ENCODE measurements at regions not wholly inside any gene's neighbourhood (a gene's known extent, or its start where the extent isn't known, plus 50 kb on each side); places are given as distances from the start of the nearest gene placed in this dataset.

DNA sequence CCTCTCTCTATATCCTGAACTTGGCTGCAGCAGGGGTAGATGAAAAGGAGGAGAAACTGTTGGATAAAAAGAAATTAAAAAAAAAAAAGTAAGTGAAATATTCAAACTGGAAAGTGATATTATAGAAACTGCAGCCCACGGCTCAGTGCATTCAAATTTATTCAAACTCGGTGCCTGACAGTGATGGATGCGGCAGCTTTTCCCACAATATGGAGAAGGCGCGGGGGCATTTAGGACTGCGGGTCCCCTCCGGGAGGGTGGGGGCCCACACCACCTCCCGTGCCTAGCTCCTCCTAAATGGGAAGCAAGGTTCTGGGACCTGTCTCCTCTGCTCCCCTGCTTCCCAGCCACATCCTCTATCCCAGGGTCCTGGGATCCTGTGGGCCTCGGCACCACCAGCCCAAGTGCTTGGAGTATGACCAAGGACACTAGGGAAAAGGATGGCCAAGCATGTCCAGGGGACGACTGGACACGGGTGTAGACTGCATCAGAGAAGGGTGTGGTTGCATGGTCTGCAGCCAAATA is 82.4 kb downstream of the HIF1AN start:
- Histone ChIP-seq H3K9me3 (ENCODE audit: severe bottlenecking) (no peaks in the 10 kb centered on the region), H3K36me3 (no peaks in the 10 kb centered on the region), H3K4me3 (ENCODE audit: low read depth, low read length) (no peak overlapping the region), H3K27ac (no peak overlapping the region), H3K27me3 (ENCODE audit: insufficient read depth, low read depth, severe bottlenecking) (peaks cover 91% of the 10 kb centered on the region)
- TF ChIP-seq, protein P1, sequence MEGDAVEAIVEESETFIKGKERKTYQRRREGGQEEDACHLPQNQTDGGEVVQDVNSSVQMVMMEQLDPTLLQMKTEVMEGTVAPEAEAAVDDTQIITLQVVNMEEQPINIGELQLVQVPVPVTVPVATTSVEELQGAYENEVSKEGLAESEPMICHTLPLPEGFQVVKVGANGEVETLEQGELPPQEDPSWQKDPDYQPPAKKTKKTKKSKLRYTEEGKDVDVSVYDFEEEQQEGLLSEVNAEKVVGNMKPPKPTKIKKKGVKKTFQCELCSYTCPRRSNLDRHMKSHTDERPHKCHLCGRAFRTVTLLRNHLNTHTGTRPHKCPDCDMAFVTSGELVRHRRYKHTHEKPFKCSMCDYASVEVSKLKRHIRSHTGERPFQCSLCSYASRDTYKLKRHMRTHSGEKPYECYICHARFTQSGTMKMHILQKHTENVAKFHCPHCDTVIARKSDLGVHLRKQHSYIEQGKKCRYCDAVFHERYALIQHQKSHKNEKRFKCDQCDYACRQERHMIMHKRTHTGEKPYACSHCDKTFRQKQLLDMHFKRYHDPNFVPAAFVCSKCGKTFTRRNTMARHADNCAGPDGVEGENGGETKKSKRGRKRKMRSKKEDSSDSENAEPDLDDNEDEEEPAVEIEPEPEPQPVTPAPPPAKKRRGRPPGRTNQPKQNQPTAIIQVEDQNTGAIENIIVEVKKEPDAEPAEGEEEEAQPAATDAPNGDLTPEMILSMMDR (IDR thresholded peaks at IDR 0.05; ENCODE audit: low read depth, low read length): no peak
- DNase-seq: no peak

- Histone ChIP-seq H3K27ac (no peak overlapping the region), H3K27me3 (ENCODE audit: insufficient read depth, low read depth, severe bottlenecking) (peaks cover 89% of the 10 kb centered on the region), H3K9me3 (ENCODE audit: severe bottlenecking) (no peaks in the 10 kb centered on the region), H3K4me3 (ENCODE audit: low read depth, low read length) (no peak overlapping the region), H3K36me3 (no peaks in the 10 kb centered on the region)
- TF ChIP-seq, protein P1 (IDR thresholded peaks at IDR 0.05; ENCODE audit: low read depth, low read length): no peak
- no peak for DNase-seq
These were observed 83.0 kb downstream of the HIF1AN start for GRCh38 chr10:100618632-100619255.

GRCh38 chr10:100620087-100620835 is 84.5 kb downstream of the HIF1AN start:
- Histone ChIP-seq H3K9me3 (ENCODE audit: severe bottlenecking) (no peaks in the 10 kb centered on the region), H3K27me3 (ENCODE audit: insufficient read depth, low read depth, severe bottlenecking) (peaks cover 86% of the 10 kb centered on the region)

GRCh38 chr10:100621360-100622205 is 85.8 kb downstream of the HIF1AN start:
- DNase-seq: no peak
- Histone ChIP-seq H3K4me3 (ENCODE audit: low read depth, low read length) (no peak overlapping the region), H3K27me3 (ENCODE audit: insufficient read depth, low read depth, severe bottlenecking) (peaks cover 84% of the 10 kb centered on the region)

More at GRCh38 chr10:100620087-100620835, 84.5 kb downstream of the HIF1AN start:
- TF ChIP-seq, protein P1 (IDR thresholded peaks at IDR 0.05; ENCODE audit: low read depth, low read length): no peak
- Histone ChIP-seq H3K36me3 (no peaks in the 10 kb centered on the region), H3K27ac (no peak overlapping the region), H3K4me3 (ENCODE audit: low read depth, low read length) (no peak overlapping the region)
- DNase-seq: no peak

DNA sequence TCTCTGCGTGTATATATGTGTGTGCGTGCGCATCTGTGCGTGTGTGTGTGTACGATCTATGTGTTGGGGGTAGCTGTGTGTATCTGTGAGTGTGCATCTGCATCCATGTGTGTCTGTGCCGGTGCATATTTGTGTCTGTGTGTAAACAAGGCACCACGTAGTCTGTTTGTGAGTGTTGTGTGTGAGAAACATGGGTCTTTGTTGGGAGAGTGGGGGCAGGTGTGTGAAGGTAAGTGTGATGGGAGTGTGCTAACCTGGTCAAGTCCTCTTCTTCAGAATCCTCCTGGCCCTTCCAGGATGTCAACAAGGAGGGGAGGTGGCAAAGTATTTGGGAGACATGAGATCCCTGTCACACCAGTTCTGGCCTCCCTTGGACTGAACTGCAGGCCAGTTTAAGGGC is 87.2 kb downstream of the HIF1AN start:
- H3K9me3 ChIP-seq (ENCODE audit: severe bottlenecking): no peaks in the 10 kb centered on the region
- H3K36me3 ChIP-seq: no peaks in the 10 kb centered on the region
- H3K4me3 ChIP-seq (ENCODE audit: low read depth, low read length): no peak overlapping the region
- TF ChIP-seq, protein P1 (IDR thresholded peaks at IDR 0.05; ENCODE audit: low read depth, low read length): no peak
- peaks cover 84% of the 10 kb centered on the region for H3K27me3 ChIP-seq (ENCODE audit: insufficient read depth, low read depth, severe bottlenecking)
- DNase-seq: no peak
- no peak overlapping the region for H3K27ac ChIP-seq

More at GRCh38 chr10:100621360-100622205, 85.8 kb downstream of the HIF1AN start:
- Histone ChIP-seq H3K27ac (no peak overlapping the region), H3K9me3 (ENCODE audit: severe bottlenecking) (no peaks in the 10 kb centered on the region), H3K36me3 (no peaks in the 10 kb centered on the region)
- TF ChIP-seq, protein P1 (IDR thresholded peaks at IDR 0.05; ENCODE audit: low read depth, low read length): no peak

All from WERI-Rb-1 (cell line).